ENCODE measurements at regions not wholly inside any gene's neighbourhood (a gene's known extent, or its start where the extent isn't known, plus 50 kb on each side); places are given as distances from the start of the nearest gene placed in this dataset.

- ATAC-seq, result no peak
These were observed 49.9 kb upstream of the LPP start for GRCh38 chr3:188104050-188104449.

More at GRCh38 chr3:188104050-188104449, 49.9 kb upstream of the LPP start:
- no peak for DNase-seq
- no peak overlapping the region for H3K4me3 ChIP-seq
- H3K36me3 ChIP-seq, result no peaks in the 10 kb centered on the region
- H3K4me1 ChIP-seq, result no peaks in the 10 kb centered on the region
- TF ChIP-seq CTCF (IDR thresholded peaks at IDR 0.05), result no peak
- no peak overlapping the region for H3K27ac ChIP-seq
- intact Hi-C loops (cut with DNase I), result no loop called here
- peaks cover 8% of the 10 kb centered on the region for H3K9me3 ChIP-seq
- H3K27me3 ChIP-seq (ENCODE audit: low read depth), result no peaks in the 10 kb centered on the region

Measured in lower lobe of right lung (tissue), 2 donors.